ENCODE measurements at regions not wholly inside any gene's neighbourhood (a gene's known extent, or its start where the extent isn't known, plus 50 kb on each side); places are given as distances from the start of the nearest gene placed in this dataset.

- Histone ChIP-seq H3K9ac (ENCODE audit: insufficient read length) (no peak overlapping the region), H3K36me3 (ENCODE audit: insufficient read depth, low read length) (no peaks in the 10 kb centered on the region), H3K27ac (no peak overlapping the region), H3K9me3 (ENCODE audit: low read depth, low read length) (no peaks in the 10 kb centered on the region), H3K4me3 (no peak overlapping the region)
- DNase-seq (ENCODE audit: low read depth, low spot score) = no peak
- TF ChIP-seq FOXP2 (optimal IDR thresholded peaks at IDR 0.05; ENCODE audit: control extremely low read depth, extremely low read length, insufficient read depth) (no peak), EZH2 (IDR thresholded peaks at IDR 0.05) (no peak), POLR2AphosphoS5 (IDR thresholded peaks at IDR 0.05; ENCODE audit: borderline replicate concordance, low read depth, low read length) (no peak)
These were observed 557.8 kb upstream of the CFAP20DC start for GRCh38 chr3:59607656-59608055.

GRCh38 chr3:59606638-59607266, 556.9 kb upstream of the CFAP20DC start:
- Histone ChIP-seq H3K9ac (ENCODE audit: insufficient read length) (no peak overlapping the region), H3K27ac (no peak overlapping the region), H3K36me3 (ENCODE audit: insufficient read depth, low read length) (no peaks in the 10 kb centered on the region), H3K9me3 (ENCODE audit: low read depth, low read length) (no peaks in the 10 kb centered on the region), H3K4me3 (no peak overlapping the region)
- no peak for TF ChIP-seq POLR2AphosphoS5 (IDR thresholded peaks at IDR 0.05; ENCODE audit: borderline replicate concordance, low read depth, low read length)
- TF ChIP-seq FOXP2 (optimal IDR thresholded peaks at IDR 0.05; ENCODE audit: control extremely low read depth, extremely low read length, insufficient read depth) = no peak
- no peak for TF ChIP-seq EZH2 (IDR thresholded peaks at IDR 0.05)
- no peak for DNase-seq (ENCODE audit: low read depth, low spot score)

- Histone ChIP-seq H3K4me3 (no peak overlapping the region), H3K27ac (no peak overlapping the region), H3K9me3 (ENCODE audit: low read depth, low read length) (no peaks in the 10 kb centered on the region), H3K36me3 (ENCODE audit: insufficient read depth, low read length) (no peaks in the 10 kb centered on the region), H3K9ac (ENCODE audit: insufficient read length) (no peak overlapping the region)
- no peak for DNase-seq (ENCODE audit: low read depth, low spot score)
- no peak for TF ChIP-seq FOXP2 (optimal IDR thresholded peaks at IDR 0.05; ENCODE audit: control extremely low read depth, extremely low read length, insufficient read depth)
- no peak for TF ChIP-seq EZH2 (IDR thresholded peaks at IDR 0.05)
- no peak for TF ChIP-seq POLR2AphosphoS5 (IDR thresholded peaks at IDR 0.05; ENCODE audit: borderline replicate concordance, low read depth, low read length)
These were observed 556.2 kb upstream of the CFAP20DC start for GRCh38 chr3:59605944-59606534.

GRCh38 chr3:59605318-59605717, 555.5 kb upstream of the CFAP20DC start:
- TF ChIP-seq FOXP2 (optimal IDR thresholded peaks at IDR 0.05; ENCODE audit: control extremely low read depth, extremely low read length, insufficient read depth) = no peak
- H3K36me3 ChIP-seq (ENCODE audit: insufficient read depth, low read length) = no peaks in the 10 kb centered on the region
- no peak overlapping the region for H3K27ac ChIP-seq
- no peaks in the 10 kb centered on the region for H3K9me3 ChIP-seq (ENCODE audit: low read depth, low read length)
- no peak overlapping the region for H3K4me3 ChIP-seq
- no peak overlapping the region for H3K9ac ChIP-seq (ENCODE audit: insufficient read length)
- DNase-seq (ENCODE audit: low read depth, low spot score) = no peak

- Histone ChIP-seq H3K27ac (no peak overlapping the region), H3K36me3 (ENCODE audit: insufficient read depth, low read length) (no peaks in the 10 kb centered on the region), H3K9ac (ENCODE audit: insufficient read length) (no peak overlapping the region), H3K4me3 (no peak overlapping the region), H3K9me3 (ENCODE audit: low read depth, low read length) (no peaks in the 10 kb centered on the region)
- no peak for DNase-seq (ENCODE audit: low read depth, low spot score)
- TF ChIP-seq FOXP2 (optimal IDR thresholded peaks at IDR 0.05; ENCODE audit: control extremely low read depth, extremely low read length, insufficient read depth) = no peak
- no peak for TF ChIP-seq EZH2 (IDR thresholded peaks at IDR 0.05)
- TF ChIP-seq POLR2AphosphoS5 (IDR thresholded peaks at IDR 0.05; ENCODE audit: borderline replicate concordance, low read depth, low read length) = no peak
These were observed 551.7 kb upstream of the CFAP20DC start for GRCh38 chr3:59601486-59601885.

GRCh38 chr3:59600631-59601030, 550.8 kb upstream of the CFAP20DC start:
- no peaks in the 10 kb centered on the region for H3K36me3 ChIP-seq (ENCODE audit: insufficient read depth, low read length)
- H3K4me3 ChIP-seq = no peak overlapping the region
- H3K9me3 ChIP-seq (ENCODE audit: low read depth, low read length) = no peaks in the 10 kb centered on the region
- TF ChIP-seq FOXP2 (optimal IDR thresholded peaks at IDR 0.05; ENCODE audit: control extremely low read depth, extremely low read length, insufficient read depth) (no peak), POLR2AphosphoS5 (IDR thresholded peaks at IDR 0.05; ENCODE audit: borderline replicate concordance, low read depth, low read length) (no peak), EZH2 (IDR thresholded peaks at IDR 0.05) (no peak)
- no peak overlapping the region for H3K27ac ChIP-seq
- no peak overlapping the region for H3K9ac ChIP-seq (ENCODE audit: insufficient read length)
- DNase-seq (ENCODE audit: low read depth, low spot score) = no peak

GRCh38 chr3:59596741-59597140, 546.9 kb upstream of the CFAP20DC start:
- Histone ChIP-seq H3K27ac (no peak overlapping the region), H3K4me3 (no peak overlapping the region), H3K9me3 (ENCODE audit: low read depth, low read length) (no peaks in the 10 kb centered on the region), H3K9ac (ENCODE audit: insufficient read length) (no peak overlapping the region), H3K36me3 (ENCODE audit: insufficient read depth, low read length) (no peaks in the 10 kb centered on the region)
- DNase-seq (ENCODE audit: low read depth, low spot score) = no peak
- TF ChIP-seq FOXP2 (optimal IDR thresholded peaks at IDR 0.05; ENCODE audit: control extremely low read depth, extremely low read length, insufficient read depth) (no peak), EZH2 (IDR thresholded peaks at IDR 0.05) (no peak), POLR2AphosphoS5 (IDR thresholded peaks at IDR 0.05; ENCODE audit: borderline replicate concordance, low read depth, low read length) (no peak)

GRCh38 chr3:59595830-59596229, 546.0 kb upstream of the CFAP20DC start:
- no peak for TF ChIP-seq FOXP2 (optimal IDR thresholded peaks at IDR 0.05; ENCODE audit: control extremely low read depth, extremely low read length, insufficient read depth)
- no peak for TF ChIP-seq POLR2AphosphoS5 (IDR thresholded peaks at IDR 0.05; ENCODE audit: borderline replicate concordance, low read depth, low read length)
- no peak for TF ChIP-seq EZH2 (IDR thresholded peaks at IDR 0.05)
- no peak for DNase-seq (ENCODE audit: low read depth, low spot score)

GRCh38 chr3:59593380-59593779, 543.6 kb upstream of the CFAP20DC start:
- no peaks in the 10 kb centered on the region for H3K36me3 ChIP-seq (ENCODE audit: insufficient read depth, low read length)
- no peak overlapping the region for H3K27ac ChIP-seq
- H3K9me3 ChIP-seq (ENCODE audit: low read depth, low read length) = no peaks in the 10 kb centered on the region
- no peak overlapping the region for H3K9ac ChIP-seq (ENCODE audit: insufficient read length)
- no peak overlapping the region for H3K4me3 ChIP-seq
- TF ChIP-seq FOXP2 (optimal IDR thresholded peaks at IDR 0.05; ENCODE audit: control extremely low read depth, extremely low read length, insufficient read depth) = no peak
- TF ChIP-seq EZH2 (IDR thresholded peaks at IDR 0.05) = no peak
- no peak for TF ChIP-seq POLR2AphosphoS5 (IDR thresholded peaks at IDR 0.05; ENCODE audit: borderline replicate concordance, low read depth, low read length)
- no peak for DNase-seq (ENCODE audit: low read depth, low spot score)

More at GRCh38 chr3:59595830-59596229, 546.0 kb upstream of the CFAP20DC start:
- no peak overlapping the region for H3K27ac ChIP-seq
- no peaks in the 10 kb centered on the region for H3K9me3 ChIP-seq (ENCODE audit: low read depth, low read length)
- no peak overlapping the region for H3K9ac ChIP-seq (ENCODE audit: insufficient read length)
- H3K36me3 ChIP-seq (ENCODE audit: insufficient read depth, low read length) = no peaks in the 10 kb centered on the region
- no peak overlapping the region for H3K4me3 ChIP-seq
